Left ventricle myocardium inferior (tissue), 1 donor: ENCODE measurements at regions not wholly inside any gene's neighbourhood (a gene's known extent, or its start where the extent isn't known, plus 50 kb on each side); places are given as distances from the start of the nearest gene placed in this dataset.

Source experiments
- DNase-seq: peaks from one replicate; pipeline ENCODE4 v3.0.0-alpha.2; 2020
- H3K27ac ChIP-seq: fragments of 200-600 bp; replicated peaks from 2 replicates; pipeline ENCODE4 v1.8.0; 2021
- H3K27me3 ChIP-seq: fragments of 200-600 bp; 2 replicates; pipeline ENCODE4 v1.8.0; 2021; ENCODE audit warnings: low read depth
- H3K36me3 ChIP-seq: fragments of 200-600 bp; 2 replicates; pipeline ENCODE4 v1.8.0; 2021
- H3K4me1 ChIP-seq: fragments of 200-600 bp; 2 replicates; pipeline ENCODE4 v1.8.0; 2021
- H3K4me3 ChIP-seq: fragments of 200-600 bp; 2 replicates; pipeline ENCODE4 v1.8.0; 2021; ENCODE audit warnings: mild to moderate bottlenecking, moderate library complexity
- H3K9me3 ChIP-seq: fragments of 200-600 bp; replicated peaks from 2 replicates; pipeline ENCODE4 v1.8.0; 2021
- CTCF ChIP-seq: fragments of 200-600 bp; IDR thresholded peaks from 2 replicates; pipeline ENCODE4 v1.8.0; 2021; ENCODE audit warnings: antibody characterized with exemption, mild to moderate bottlenecking, borderline replicate concordance
- intact Hi-C: fragments of 100-400 bp; cut with micrococcal nuclease; formaldehyde crosslinking; loops from one replicate; pipeline ENCODE4 v1.11.0; 2022
- donor health status: DM: no; HTN: yes; CAD: no; lungs with severe emphysema.

GRCh38 chr15:66936861-66937582, 128.4 kb upstream of the SMAD3 start:
- intact Hi-C loops: no loop called here
- H3K4me1 ChIP-seq: peaks cover 30% of the 10 kb centered on the region
- H3K27me3 ChIP-seq: no peaks in the 10 kb centered on the region
- H3K9me3 ChIP-seq: peaks cover 15% of the 10 kb centered on the region
- H3K27ac ChIP-seq: peak overlapping the region; percentile 80
- DNase-seq: no peak
- H3K4me3 ChIP-seq: peak overlapping the region; percentile 57
- no peak for TF ChIP-seq CTCF
- no peaks in the 10 kb centered on the region for H3K36me3 ChIP-seq

GRCh38 chr15:66937588-66937987, 127.8 kb upstream of the SMAD3 start:
- intact Hi-C loops: no loop called here

GRCh38 chr15:66938114-66938830, 127.1 kb upstream of the SMAD3 start:
- H3K36me3 ChIP-seq: no peaks in the 10 kb centered on the region
- no peak overlapping the region for H3K4me3 ChIP-seq
- H3K27me3 ChIP-seq: no peaks in the 10 kb centered on the region
- H3K9me3 ChIP-seq: peaks cover 15% of the 10 kb centered on the region
- no peak overlapping the region for H3K27ac ChIP-seq
- intact Hi-C loops: no loop called here
- no peak for DNase-seq
- TF ChIP-seq CTCF: no peak
- peaks cover 25% of the 10 kb centered on the region for H3K4me1 ChIP-seq

More at GRCh38 chr15:66937588-66937987, 127.8 kb upstream of the SMAD3 start:
- DNase-seq: no peak
- no peaks in the 10 kb centered on the region for H3K27me3 ChIP-seq
- H3K9me3 ChIP-seq: peaks cover 15% of the 10 kb centered on the region
- peak overlapping the region; percentile 80 for H3K27ac ChIP-seq
- peaks cover 25% of the 10 kb centered on the region for H3K4me1 ChIP-seq
- TF ChIP-seq CTCF: no peak
- no peak overlapping the region for H3K4me3 ChIP-seq
- H3K36me3 ChIP-seq: no peaks in the 10 kb centered on the region

GRCh38 chr15:66939016-66939415, 126.4 kb upstream of the SMAD3 start:
- no peaks in the 10 kb centered on the region for H3K27me3 ChIP-seq
- intact Hi-C loops: no loop called here
- H3K9me3 ChIP-seq: peaks cover 10% of the 10 kb centered on the region
- H3K36me3 ChIP-seq: no peaks in the 10 kb centered on the region
- no peak overlapping the region for H3K4me3 ChIP-seq
- no peak for TF ChIP-seq CTCF
- DNase-seq: no peak
- H3K27ac ChIP-seq: no peak overlapping the region
- peaks cover 25% of the 10 kb centered on the region for H3K4me1 ChIP-seq

- intact Hi-C loops: no loop called here
- Histone ChIP-seq H3K27ac (no peak overlapping the region), H3K4me3 (no peak overlapping the region), H3K36me3 (no peaks in the 10 kb centered on the region), H3K4me1 (peaks cover 25% of the 10 kb centered on the region), H3K27me3 (no peaks in the 10 kb centered on the region), H3K9me3 (peaks cover 10% of the 10 kb centered on the region)
- TF ChIP-seq CTCF: no peak
- DNase-seq: no peak
These were observed 125.9 kb upstream of the SMAD3 start for GRCh38 chr15:66939451-66940023.
